ENCODE measurements at regions not wholly inside any gene's neighbourhood (a gene's known extent, or its start where the extent isn't known, plus 50 kb on each side); places are given as distances from the start of the nearest gene placed in this dataset.

DNA sequence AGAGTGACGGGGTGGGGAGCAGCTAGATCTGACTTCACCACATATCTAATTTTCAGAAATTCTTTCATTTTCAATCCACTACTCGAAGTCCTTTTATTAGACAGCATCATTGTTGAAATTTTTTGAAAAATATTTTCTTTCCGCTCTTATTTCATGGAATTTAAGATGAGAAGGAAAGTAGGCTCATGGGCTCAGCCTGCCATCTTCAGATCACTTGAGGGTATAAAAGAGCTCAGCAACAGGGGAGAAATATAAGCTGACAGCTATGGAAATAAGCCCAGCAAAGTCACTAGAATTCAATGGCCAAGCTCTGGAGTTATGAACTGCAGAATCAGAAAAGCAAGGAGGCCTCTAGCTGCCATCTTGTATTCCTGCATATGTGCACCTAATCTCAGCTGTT lies 389.1 kb downstream of the XPNPEP1 start:
- H3K79me2 ChIP-seq (ENCODE audit: insufficient read depth, low read length): no peaks in the 10 kb centered on the region
- no peak overlapping the region for H3K4me2 ChIP-seq (ENCODE audit: low read length)
- no peaks in the 10 kb centered on the region for H3K9me2 ChIP-seq (ENCODE audit: low read depth, low read length)
- H4K20me1 ChIP-seq (ENCODE audit: insufficient read depth, low read length): no peaks in the 10 kb centered on the region
- no peaks in the 10 kb centered on the region for H3K27me3 ChIP-seq (ENCODE audit: insufficient read depth, low read length)
- no peaks in the 10 kb centered on the region for H3K36me3 ChIP-seq (ENCODE audit: insufficient read depth, low read length)
- H3F3A ChIP-seq (ENCODE audit: insufficient read depth, low read length): no peaks in the 10 kb centered on the region
- no peak overlapping the region for H3K4me3 ChIP-seq (ENCODE audit: low read depth, low read length, poor library complexity, severe bottlenecking)
- H3K9me3 ChIP-seq (ENCODE audit: low read length): no peaks in the 10 kb centered on the region
- no peak for TF ChIP-seq CTCF (IDR thresholded peaks at IDR 0.05; ENCODE audit: low read length)
- TF ChIP-seq EZH2 (IDR thresholded peaks at IDR 0.05; ENCODE audit: borderline replicate concordance, low read length): no peak
- no peaks in the 10 kb centered on the region for H3K4me1 ChIP-seq (ENCODE audit: insufficient read depth, low read length, severe bottlenecking)
- H2AFZ ChIP-seq (ENCODE audit: low read length): no peak overlapping the region
- no peak overlapping the region for H3K9ac ChIP-seq (ENCODE audit: low read length)
- H3K27ac ChIP-seq (ENCODE audit: low read depth, low read length, poor library complexity, severe bottlenecking): no peak overlapping the region

GRCh38 chr10:109529258-109529657 lies 394.1 kb downstream of the XPNPEP1 start:
- Histone ChIP-seq H3F3A (ENCODE audit: insufficient read depth, low read length) (no peaks in the 10 kb centered on the region), H3K4me1 (ENCODE audit: insufficient read depth, low read length, severe bottlenecking) (no peaks in the 10 kb centered on the region), H3K27me3 (ENCODE audit: insufficient read depth, low read length) (no peaks in the 10 kb centered on the region), H3K36me3 (ENCODE audit: insufficient read depth, low read length) (no peaks in the 10 kb centered on the region), H3K4me2 (ENCODE audit: low read length) (no peak overlapping the region), H3K79me2 (ENCODE audit: insufficient read depth, low read length) (no peaks in the 10 kb centered on the region), H2AFZ (ENCODE audit: low read length) (no peak overlapping the region), H3K9me2 (ENCODE audit: low read depth, low read length) (no peaks in the 10 kb centered on the region), H3K27ac (ENCODE audit: low read depth, low read length, poor library complexity, severe bottlenecking) (no peak overlapping the region), H4K20me1 (ENCODE audit: insufficient read depth, low read length) (no peaks in the 10 kb centered on the region), H3K9ac (ENCODE audit: low read length) (no peak overlapping the region), H3K4me3 (ENCODE audit: low read depth, low read length, poor library complexity, severe bottlenecking) (no peak overlapping the region), H3K9me3 (ENCODE audit: low read length) (no peaks in the 10 kb centered on the region)
- no peak for TF ChIP-seq EZH2 (IDR thresholded peaks at IDR 0.05; ENCODE audit: borderline replicate concordance, low read length)
- no peak for TF ChIP-seq CTCF (IDR thresholded peaks at IDR 0.05; ENCODE audit: low read length)

DNA sequence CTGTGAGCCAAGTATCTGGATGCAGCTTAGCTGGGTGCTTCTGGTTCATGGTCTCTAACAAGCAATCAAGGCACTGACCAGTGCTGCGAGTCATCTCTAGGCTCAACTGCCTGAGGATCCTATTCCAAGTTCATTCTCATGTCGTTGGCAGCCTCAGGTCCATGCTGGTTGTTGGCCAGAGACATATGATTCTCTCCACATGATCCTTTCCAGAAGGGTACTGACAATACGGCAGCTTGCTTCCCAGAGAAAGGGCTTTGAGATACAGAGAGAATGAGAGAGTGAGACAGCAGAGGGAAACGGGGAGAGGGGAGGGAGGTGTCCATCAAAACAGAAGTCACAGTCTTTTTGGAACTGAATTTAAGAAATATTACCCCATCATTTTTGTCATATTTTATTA lies 405.6 kb downstream of the XPNPEP1 start:
- TF ChIP-seq CTCF (IDR thresholded peaks at IDR 0.05; ENCODE audit: low read length) (no peak), EZH2 (IDR thresholded peaks at IDR 0.05; ENCODE audit: borderline replicate concordance, low read length) (no peak)
- no peak overlapping the region for H3K27ac ChIP-seq (ENCODE audit: low read depth, low read length, poor library complexity, severe bottlenecking)
- no peak overlapping the region for H3K9ac ChIP-seq (ENCODE audit: low read length)

More for the DNA sequence above, 405.6 kb downstream of the XPNPEP1 start:
- H3K9me3 ChIP-seq (ENCODE audit: low read length): no peaks in the 10 kb centered on the region
- H3K4me1 ChIP-seq (ENCODE audit: insufficient read depth, low read length, severe bottlenecking): no peaks in the 10 kb centered on the region
- H3F3A ChIP-seq (ENCODE audit: insufficient read depth, low read length): no peaks in the 10 kb centered on the region
- H3K4me2 ChIP-seq (ENCODE audit: low read length): no peak overlapping the region
- H2AFZ ChIP-seq (ENCODE audit: low read length): no peak overlapping the region
- H3K27me3 ChIP-seq (ENCODE audit: insufficient read depth, low read length): no peaks in the 10 kb centered on the region
- H3K4me3 ChIP-seq (ENCODE audit: low read depth, low read length, poor library complexity, severe bottlenecking): no peak overlapping the region
- H3K79me2 ChIP-seq (ENCODE audit: insufficient read depth, low read length): no peaks in the 10 kb centered on the region
- no peaks in the 10 kb centered on the region for H3K9me2 ChIP-seq (ENCODE audit: low read depth, low read length)
- H4K20me1 ChIP-seq (ENCODE audit: insufficient read depth, low read length): no peaks in the 10 kb centered on the region
- no peaks in the 10 kb centered on the region for H3K36me3 ChIP-seq (ENCODE audit: insufficient read depth, low read length)

All from OCI-LY1 (cell line).